ENCODE measurements at regions not wholly inside any gene's neighbourhood (a gene's known extent, or its start where the extent isn't known, plus 50 kb on each side); places are given as distances from the start of the nearest gene placed in this dataset.

DNA sequence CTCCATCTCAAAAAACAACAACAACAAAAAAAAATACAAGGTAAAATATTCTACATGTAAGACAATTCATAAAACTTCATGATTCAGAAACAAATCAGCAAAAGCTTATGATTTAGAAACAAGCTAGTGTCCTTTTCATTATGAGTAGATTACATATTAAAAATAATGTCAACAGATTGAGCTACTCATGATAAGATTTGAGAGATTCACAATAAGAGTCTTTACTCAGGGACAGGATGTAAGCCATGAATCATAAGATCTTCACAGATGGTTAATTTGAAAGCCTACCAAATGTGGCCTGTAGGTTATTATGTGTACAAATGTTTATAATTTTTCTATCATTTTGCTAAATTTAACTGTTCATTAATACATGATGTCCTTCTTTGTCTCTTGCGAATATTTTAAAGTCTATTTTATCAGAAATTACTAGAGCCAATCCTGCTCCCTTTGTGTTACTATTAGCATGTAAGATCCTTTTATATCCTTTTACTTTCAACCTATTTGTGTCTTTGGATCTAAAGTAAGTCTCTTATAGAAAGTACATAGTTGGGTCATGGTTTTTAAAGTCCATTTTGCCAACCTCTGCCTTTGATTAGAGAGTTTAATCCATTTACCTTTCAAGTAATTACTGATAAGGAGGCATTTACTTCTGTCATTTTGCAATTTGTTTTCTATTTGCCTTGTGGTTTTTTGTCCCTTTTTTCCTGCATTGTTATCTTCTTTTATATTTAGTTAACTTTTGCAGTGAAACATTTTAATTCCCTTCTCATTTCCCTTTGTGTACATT, 68.3 kb upstream of the RXFP2 start:
- TF ChIP-seq RAD21 (IDR thresholded peaks at IDR 0.05; ENCODE audit: insufficient read depth, low read depth, low read length): no peak
- TF ChIP-seq MYC (IDR thresholded peaks at IDR 0.05; ENCODE audit: insufficient read depth, insufficient read length, insufficient replicate concordance, low read length, severe bottlenecking): no peak
- no peak for TF ChIP-seq RCOR1 (conservative IDR thresholded peaks at IDR 0.05; ENCODE audit: low read depth, low read length)
- TF ChIP-seq POLR2AphosphoS5 (IDR thresholded peaks at IDR 0.05; ENCODE audit: low read length): no peak
- no peak for TF ChIP-seq RAD51 (IDR thresholded peaks at IDR 0.05)
- no peak for TF ChIP-seq CTCF (IDR thresholded peaks at IDR 0.05 in 2 of 3, conservative IDR thresholded peaks at IDR 0.05 in 1 of 3; ENCODE audit: control insufficient read depth in 2 of 3, extremely low read depth in 1 of 3, insufficient read depth in 1 of 3, low read depth in 3 of 3, low read length in 3 of 3)

Data from GM12878 (cell line).